GM19239 (cell line): ENCODE measurements at regions not wholly inside any gene's neighbourhood (a gene's known extent, or its start where the extent isn't known, plus 50 kb on each side); places are given as distances from the start of the nearest gene placed in this dataset.

Experiments used
- DNase-seq: peaks from one replicate; pipeline ENCODE4 v3.0.0; 2011; ENCODE audit warnings: low spot score; ENCODE audit not compliant: insufficient read length
- FAIRE-seq: peaks from 2 replicates; lab custom pipeline; 2011; peaks lifted over from hg19 to GRCh38; lab: Jason Lieb, UNC

DNA sequence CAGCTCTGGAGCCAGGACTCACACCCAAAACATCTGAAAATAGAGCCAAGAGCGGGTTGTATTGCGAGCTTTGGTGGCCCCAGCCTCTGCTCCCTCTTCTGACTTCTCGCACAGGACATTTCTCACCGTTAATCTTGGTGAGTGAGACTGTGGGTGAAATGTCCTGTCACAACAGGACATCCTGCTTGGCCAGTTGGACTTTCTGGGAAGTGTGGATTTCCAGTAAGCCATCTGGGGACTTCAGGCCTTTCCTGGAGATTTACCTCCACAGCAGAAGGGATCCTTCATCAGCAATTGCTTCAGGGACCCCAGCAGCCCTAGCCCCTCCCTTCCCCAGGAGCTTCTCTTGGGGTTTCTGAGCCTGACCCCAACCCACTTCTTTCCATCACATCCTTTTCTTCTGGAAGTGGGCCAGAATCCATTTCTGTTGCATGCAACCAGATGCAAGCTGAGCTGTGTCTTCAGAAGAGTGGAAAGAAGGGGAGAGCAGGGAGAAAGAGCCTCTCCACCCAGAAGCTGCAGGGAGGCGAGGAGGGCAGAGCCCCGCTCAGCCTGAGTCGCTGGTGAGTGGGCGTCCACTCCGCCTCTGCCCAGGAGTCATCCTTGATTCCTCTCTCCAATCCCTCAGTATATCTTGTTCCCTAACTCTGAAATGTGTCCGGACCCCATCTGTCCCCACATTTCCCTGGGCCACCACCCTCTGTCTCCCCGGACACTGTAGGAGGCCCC is 50.3 kb upstream of the GADD45G start:
- DNase-seq (no peak), FAIRE-seq (no peak)

DNA sequence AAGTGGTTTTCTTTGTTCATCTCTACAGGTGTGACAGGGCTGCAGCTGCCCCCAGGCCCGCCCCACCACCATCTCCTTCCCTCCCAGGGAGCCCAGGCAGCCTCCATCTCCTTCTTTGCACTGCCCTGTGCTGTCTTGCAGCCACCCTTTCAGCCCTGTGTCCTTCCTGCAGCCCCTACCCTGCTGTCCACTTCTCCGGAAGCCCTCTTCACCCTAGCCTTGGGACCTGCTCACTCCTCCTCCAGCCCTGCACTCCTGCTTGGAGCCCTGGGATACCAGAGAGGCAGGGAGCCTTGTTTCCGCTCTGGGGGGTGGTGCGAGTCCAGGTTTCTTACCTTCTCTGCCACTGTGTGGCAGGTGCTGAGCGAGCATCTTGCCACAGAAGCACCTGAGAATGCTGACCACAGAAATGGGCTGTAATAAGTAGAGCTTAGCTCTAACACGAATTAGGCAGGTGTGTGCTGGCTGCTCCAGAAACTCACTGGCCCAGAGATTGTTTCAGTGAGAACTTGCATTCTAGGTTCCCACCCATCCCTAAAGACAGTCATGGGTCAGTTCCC is 51.3 kb upstream of the GADD45G start:
- DNase-seq = no peak
- FAIRE-seq = no peak

GRCh38 chr9:89550346-89550927 is 52.5 kb upstream of the SEMA4D start:
- FAIRE-seq (no peak), DNase-seq (no peak)

DNA sequence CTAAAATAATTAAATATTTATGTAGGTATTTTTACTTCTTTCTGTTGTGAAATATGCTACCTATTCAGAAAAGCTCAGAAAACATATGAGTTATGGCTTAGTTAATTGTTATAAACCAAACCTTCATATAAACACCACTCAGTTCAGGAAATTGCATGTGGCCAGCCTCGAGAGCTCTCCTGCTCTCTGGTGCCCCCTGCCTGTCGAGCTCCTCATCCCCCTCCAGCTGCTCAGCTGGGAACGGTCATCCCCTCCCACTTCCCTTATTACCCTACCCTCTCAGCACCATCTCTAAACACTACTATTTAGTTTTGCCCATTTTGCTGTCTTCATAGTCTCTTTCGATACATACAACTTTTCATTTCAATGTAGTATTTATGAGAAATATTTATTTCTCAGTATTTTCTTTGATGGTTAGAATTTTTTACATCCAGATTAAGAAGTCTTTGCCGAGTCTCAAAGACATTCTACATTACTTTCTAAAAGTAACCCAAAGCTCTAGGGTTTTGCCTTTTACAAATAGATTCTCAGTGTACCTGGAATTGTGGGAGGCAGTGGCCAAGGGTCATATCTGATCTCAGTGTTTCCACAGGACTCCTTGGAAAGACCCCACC is 51.2 kb upstream of the SEMA4D start:
- FAIRE-seq (peak; percentile 96), DNase-seq (peak; percentile 78)

- DNase-seq (no peak), FAIRE-seq (no peak)
These were observed 50.2 kb upstream of the SEMA4D start for GRCh38 chr9:89548071-89548638.
